Neural progenitor cell (in vitro differentiated cells): ENCODE measurements at regions not wholly inside any gene's neighbourhood (a gene's known extent, or its start where the extent isn't known, plus 50 kb on each side); places are given as distances from the start of the nearest gene placed in this dataset.

Source experiments
- DNase-seq: peaks from one replicate; pipeline ENCODE4 v3.0.0-alpha.2; 2016; ENCODE audit warnings: low spot score
- H2AFZ ChIP-seq: fragments of 200-600 bp; sonication (generic); replicated peaks from 2 replicates; pipeline ENCODE4 v1.6.1; 2016; ENCODE audit warnings: antibody characterized with exemption
- H3F3A ChIP-seq: fragments of 200-600 bp; sonication (generic); 2 replicates; pipeline ENCODE4 v1.6.1; 2016; ENCODE audit warnings: antibody characterized with exemption, low read depth
- H3K27ac ChIP-seq: fragments of 200-600 bp; sonication (generic); 2 replicates; pipeline ENCODE4 v1.5.1; 2016; ENCODE audit warnings: mild to moderate bottlenecking
- H3K27me3 ChIP-seq: fragments of 200-600 bp; sonication (generic); 2 replicates; pipeline ENCODE4 v1.6.1; 2016; ENCODE audit warnings: mild to moderate bottlenecking, moderate library complexity
- H3K36me3 ChIP-seq: fragments of 200-600 bp; sonication (generic); 2 replicates; pipeline ENCODE4 v1.5.1; 2016
- H3K4me1 ChIP-seq: fragments of 200-600 bp; sonication (generic); 2 replicates; pipeline ENCODE4 v1.6.1; 2016; ENCODE audit warnings: mixed run types
- H3K4me2 ChIP-seq: fragments of 200-600 bp; sonication (generic); 2 replicates; pipeline ENCODE4 v1.6.1; 2016
- H3K4me3 ChIP-seq: fragments of 200-600 bp; sonication (generic); 2 replicates; pipeline ENCODE4 v1.5.1; 2016
- H3K79me2 ChIP-seq: fragments of 200-600 bp; sonication (generic); 2 replicates; pipeline ENCODE4 v1.6.1; 2016; ENCODE audit warnings: low read depth
- H3K9ac ChIP-seq: fragments of 200-600 bp; sonication (generic); 2 replicates; pipeline ENCODE4 v1.6.1; 2016
- H3K9me3 ChIP-seq: fragments of 200-600 bp; sonication (generic); 2 replicates; pipeline ENCODE4 v1.5.1; 2016; ENCODE audit warnings: low read depth
- H4K20me1 ChIP-seq: fragments of 200-600 bp; sonication (generic); 2 replicates; pipeline ENCODE4 v1.6.1; 2016; ENCODE audit warnings: low read depth
- H3K27ac Mint-ChIP-seq: 3 replicates; pipeline ENCODE4 v1.8.0; 2021; ENCODE audit warnings: mixed read lengths
- H3K27me3 Mint-ChIP-seq: 2 replicates; pipeline ENCODE4 v1.8.0; 2022; ENCODE audit warnings: low read depth, mild to moderate bottlenecking, inconsistent platforms, moderate library complexity, mixed read lengths; ENCODE audit not compliant: insufficient read depth
- H3K36me3 Mint-ChIP-seq: 3 replicates; pipeline ENCODE4 v1.8.0; 2021; ENCODE audit warnings: mixed read lengths
- H3K4me1 Mint-ChIP-seq: 3 replicates; pipeline ENCODE4 v1.8.0; 2021; ENCODE audit warnings: mixed read lengths
- H3K4me3 Mint-ChIP-seq: 3 replicates; pipeline ENCODE4 v1.8.0; 2021; ENCODE audit warnings: mild to moderate bottlenecking, moderate library complexity, mixed read lengths
- H3K9me3 Mint-ChIP-seq: 3 replicates; pipeline ENCODE4 v1.8.0; 2020; ENCODE audit warnings: mixed read lengths
- CTCF ChIP-seq: fragments of 200-600 bp; sonication (generic); IDR thresholded peaks from 2 replicates; pipeline ENCODE4 v1.5.1; 2017; ENCODE audit warnings: antibody characterized with exemption, mild to moderate bottlenecking
- EZH2 ChIP-seq: fragments of 200-600 bp; sonication (generic); IDR thresholded peaks from 2 replicates; pipeline ENCODE4 v1.6.1; 2017; ENCODE audit warnings: antibody characterized with exemption, mild to moderate bottlenecking, moderate library complexity
- EZH2phosphoT487 ChIP-seq: fragments of 200-600 bp; sonication (generic); IDR thresholded peaks from 2 replicates; pipeline ENCODE4 v1.6.1; 2017; ENCODE audit warnings: antibody characterized with exemption

GRCh38 chr15:47586653-47587224 is 130.6 kb upstream of the SEMA6D start:
- Histone ChIP-seq H3K79me2 (no peaks in the 10 kb centered on the region), H3K9ac (no peak overlapping the region), H3K9me3 (no peaks in the 10 kb centered on the region), H3K27me3 (no peaks in the 10 kb centered on the region), H3K4me3 (no peak overlapping the region), H3K4me2 (no peak overlapping the region), H2AFZ (no peak overlapping the region), H3K4me1 (peaks cover 43% of the 10 kb centered on the region), H3F3A (peaks cover 26% of the 10 kb centered on the region), H3K36me3 (no peaks in the 10 kb centered on the region), H3K27ac (no peak overlapping the region), H4K20me1 (no peaks in the 10 kb centered on the region)
- Mint-ChIP-seq H3K27ac (no peak overlapping the region), H3K4me1 (peaks cover 38% of the 10 kb centered on the region), H3K36me3 (no peaks in the 10 kb centered on the region), H3K27me3 (peaks cover 7% of the 10 kb centered on the region), H3K4me3 (no peak overlapping the region), H3K9me3 (no peaks in the 10 kb centered on the region)
- TF ChIP-seq CTCF (no peak), EZH2 (no peak), EZH2phosphoT487 (no peak)
- DNase-seq: no peak

GRCh38 chr15:47587940-47588802 is 129.1 kb upstream of the SEMA6D start:
- peak overlapping the region; percentile 73 for H3K27ac ChIP-seq
- Mint-ChIP-seq H3K27me3 (peaks cover 7% of the 10 kb centered on the region), H3K4me1 (peaks cover 28% of the 10 kb centered on the region), H3K27ac (peak overlapping the region; percentile 83), H3K4me3 (no peak overlapping the region), H3K9me3 (no peaks in the 10 kb centered on the region), H3K36me3 (no peaks in the 10 kb centered on the region)
- H2AFZ ChIP-seq: no peak overlapping the region
- H3F3A ChIP-seq: peaks cover 26% of the 10 kb centered on the region
- peak overlapping the region; percentile 53 for H3K4me2 ChIP-seq
- DNase-seq: peak; percentile 64
- H3K9ac ChIP-seq: no peak overlapping the region
- no peak overlapping the region for H3K4me3 ChIP-seq
- H3K27me3 ChIP-seq: no peaks in the 10 kb centered on the region
- no peaks in the 10 kb centered on the region for H3K79me2 ChIP-seq
- TF ChIP-seq EZH2 (no peak), EZH2phosphoT487 (no peak)
- no peaks in the 10 kb centered on the region for H4K20me1 ChIP-seq
- no peaks in the 10 kb centered on the region for H3K36me3 ChIP-seq
- no peaks in the 10 kb centered on the region for H3K9me3 ChIP-seq
- H3K4me1 ChIP-seq: peaks cover 34% of the 10 kb centered on the region

GRCh38 chr15:47588958-47589357 is 128.3 kb upstream of the SEMA6D start:
- H3K36me3 Mint-ChIP-seq: no peaks in the 10 kb centered on the region
- peaks cover 23% of the 10 kb centered on the region for H3K4me1 Mint-ChIP-seq
- Histone ChIP-seq H3K4me3 (no peak overlapping the region), H3K27me3 (no peaks in the 10 kb centered on the region), H3K36me3 (no peaks in the 10 kb centered on the region), H3K27ac (no peak overlapping the region), H3K4me1 (peaks cover 34% of the 10 kb centered on the region), H2AFZ (no peak overlapping the region), H3K9me3 (no peaks in the 10 kb centered on the region), H3K9ac (no peak overlapping the region), H4K20me1 (no peaks in the 10 kb centered on the region), H3K4me2 (peak overlapping the region; percentile 53), H3K79me2 (no peaks in the 10 kb centered on the region), H3F3A (peaks cover 26% of the 10 kb centered on the region)
- H3K4me3 Mint-ChIP-seq: no peak overlapping the region
- H3K27ac Mint-ChIP-seq: no peak overlapping the region
- peaks cover 9% of the 10 kb centered on the region for H3K27me3 Mint-ChIP-seq
- no peak for TF ChIP-seq EZH2phosphoT487
- TF ChIP-seq EZH2: no peak
- peak; percentile 22 for TF ChIP-seq CTCF
- no peaks in the 10 kb centered on the region for H3K9me3 Mint-ChIP-seq
- no peak for DNase-seq

GRCh38 chr15:47598996-47599395 is 118.3 kb upstream of the SEMA6D start:
- TF ChIP-seq CTCF: no peak
- no peak for TF ChIP-seq EZH2phosphoT487
- TF ChIP-seq EZH2: no peak
- Mint-ChIP-seq H3K36me3 (no peaks in the 10 kb centered on the region), H3K4me3 (no peak overlapping the region), H3K9me3 (peaks cover 11% of the 10 kb centered on the region), H3K4me1 (peaks cover 12% of the 10 kb centered on the region), H3K27me3 (peaks cover 2% of the 10 kb centered on the region), H3K27ac (no peak overlapping the region)
- Histone ChIP-seq H4K20me1 (no peaks in the 10 kb centered on the region), H3K27ac (no peak overlapping the region), H3K9me3 (no peaks in the 10 kb centered on the region), H3F3A (no peaks in the 10 kb centered on the region), H3K4me1 (peaks cover 8% of the 10 kb centered on the region), H3K9ac (no peak overlapping the region), H3K79me2 (no peaks in the 10 kb centered on the region), H2AFZ (no peak overlapping the region), H3K27me3 (no peaks in the 10 kb centered on the region), H3K36me3 (no peaks in the 10 kb centered on the region), H3K4me2 (no peak overlapping the region), H3K4me3 (no peak overlapping the region)
- DNase-seq: no peak
